CD4-positive, alpha-beta T cell treated with Interleukin-4 for 1 hour (primary cell): ENCODE measurements at regions not wholly inside any gene's neighbourhood (a gene's known extent, or its start where the extent isn't known, plus 50 kb on each side); places are given as distances from the start of the nearest gene placed in this dataset.
"Not testable (repeated sequence)": the region's sequence is repeated elsewhere in the genome, so short reads cannot be mapped to it uniquely, and the experiment has no call there.

Experiments
- DNase-seq, 2 donors: peaks; one replicate each; pipeline ENCODE4 v3.0.0-alpha.2; 2020 to 2022

GRCh38 chr2:194486326-194486725 is 1170.7 kb upstream of the SLC39A10 start:
- DNase-seq = no peak

DNA sequence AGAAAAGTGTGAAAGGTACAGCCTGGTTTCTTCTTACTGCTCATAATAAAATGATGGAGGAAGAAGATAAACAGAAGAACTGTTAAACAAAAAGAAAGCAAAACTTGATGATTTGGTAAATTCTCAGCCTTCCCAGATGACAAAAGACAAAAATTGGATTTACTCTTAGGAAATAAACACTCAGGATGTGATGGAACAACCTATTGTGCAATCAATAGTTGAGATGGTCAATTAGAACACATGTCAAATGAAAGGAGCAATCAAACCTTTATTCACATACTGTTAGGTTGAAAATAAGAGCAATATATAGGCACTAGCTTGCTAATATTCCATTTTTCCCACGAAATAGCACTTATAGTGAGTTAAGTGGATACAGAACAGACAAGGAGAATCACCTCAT is 1174.0 kb upstream of the SLC39A10 start:
- DNase-seq = no peak

DNA sequence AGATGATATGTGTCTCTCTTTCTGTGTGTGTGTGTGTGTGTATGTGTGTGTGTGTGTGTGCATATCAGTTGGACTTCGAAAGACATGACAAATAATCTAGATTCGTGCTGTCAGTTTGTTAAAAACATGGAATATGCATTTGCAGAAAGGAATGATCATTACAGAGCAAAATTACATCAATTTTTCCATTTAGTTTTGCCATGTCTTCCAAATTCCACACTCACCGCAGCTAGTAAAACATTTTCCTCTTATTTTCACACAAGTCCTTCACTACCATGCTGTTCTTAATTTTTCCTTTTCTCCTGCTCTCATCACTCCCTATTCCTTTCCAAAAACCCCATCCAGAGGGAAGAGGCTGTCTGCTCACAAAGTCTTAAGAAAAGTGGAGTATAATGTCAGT is 1191.4 kb upstream of the SLC39A10 start:
- DNase-seq = no peak

GRCh38 chr2:194464964-194465638 is 1191.9 kb upstream of the SLC39A10 start:
- DNase-seq = no peak

DNA sequence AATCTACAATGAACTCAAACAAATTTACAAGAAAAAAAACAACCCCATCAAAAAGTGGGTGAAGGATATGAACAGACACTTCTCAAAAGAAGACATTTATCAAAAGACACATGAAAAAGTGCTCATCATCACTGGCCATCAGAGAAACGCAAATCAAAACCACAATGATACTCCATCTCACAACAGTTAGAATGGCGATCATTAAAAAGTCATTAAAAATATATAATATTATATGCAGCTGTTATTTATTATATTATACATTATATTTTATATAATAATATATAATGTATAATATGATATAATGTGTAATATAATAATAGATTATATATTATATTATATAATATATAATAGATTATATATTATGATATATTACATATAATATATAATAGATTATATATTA is 1194.1 kb upstream of the SLC39A10 start:
- DNase-seq = not testable (repeated sequence)

- DNase-seq = no peak
These were observed 1201.7 kb upstream of the SLC39A10 start for GRCh38 chr2:194455358-194455757.

DNA sequence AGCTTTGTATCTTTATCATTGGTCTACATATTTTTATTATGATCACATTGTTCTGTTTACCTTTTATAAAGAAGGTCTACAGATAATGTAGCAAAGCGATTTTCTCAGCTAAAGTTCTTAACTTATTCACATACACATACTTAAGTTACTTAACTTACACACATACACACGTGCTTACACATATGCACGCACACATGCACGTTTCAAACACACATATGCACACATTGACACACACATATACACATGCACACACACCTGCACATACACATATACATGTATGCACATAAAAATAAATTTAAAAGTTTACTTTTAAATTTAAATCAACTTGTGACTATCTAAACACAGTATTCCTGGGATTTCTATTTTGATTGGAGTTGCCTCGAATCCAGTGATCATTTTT is 1204.5 kb upstream of the SLC39A10 start:
- no peak for DNase-seq

GRCh38 chr2:194445226-194445625 is 1211.8 kb upstream of the SLC39A10 start:
- DNase-seq = no peak

DNA sequence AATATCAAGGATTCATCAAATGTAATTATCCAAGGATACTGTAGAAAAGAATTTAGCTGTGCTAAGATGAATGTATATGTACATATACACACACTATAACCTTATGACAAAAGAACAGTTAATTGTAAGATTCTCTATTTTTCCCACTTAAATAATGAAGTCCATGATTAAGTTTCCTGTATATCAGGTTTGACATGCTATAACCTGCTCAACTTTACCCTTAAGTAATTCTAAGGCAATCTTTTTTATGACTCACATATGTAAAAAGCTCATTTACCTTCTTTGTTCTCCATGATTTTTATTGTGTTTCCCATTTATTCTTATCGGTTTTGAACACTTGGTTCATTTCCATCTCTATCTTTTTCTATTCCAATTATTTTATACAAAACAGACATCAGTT is 1213.1 kb upstream of the SLC39A10 start:
- DNase-seq = no peak

DNA sequence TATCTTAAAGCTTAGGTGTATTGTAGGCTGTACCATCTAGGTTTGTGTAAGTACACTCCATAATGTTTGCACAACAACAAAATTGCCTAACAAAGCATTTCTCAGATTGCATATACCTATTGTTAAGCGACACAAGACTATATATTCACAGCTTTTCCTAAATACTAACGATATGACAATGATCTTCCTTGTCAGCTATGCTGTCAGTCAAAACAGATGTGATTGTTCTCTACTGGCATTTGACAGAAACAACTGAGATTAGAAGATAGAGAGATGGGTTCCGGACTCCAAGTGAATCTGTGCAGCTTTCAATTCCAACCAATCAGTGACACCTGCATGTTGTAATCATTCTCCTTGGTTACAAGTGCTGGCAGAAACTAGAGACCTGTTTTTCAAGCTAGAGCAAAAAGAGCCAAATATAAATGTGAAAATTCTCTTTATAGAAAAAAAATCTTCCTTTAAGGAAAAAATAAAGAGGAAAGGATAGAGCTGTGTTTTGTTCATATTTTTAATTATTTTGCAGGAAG is 1232.3 kb upstream of the SLC39A10 start:
- DNase-seq = no peak

- DNase-seq = no peak
These were observed 1245.8 kb upstream of the SLC39A10 start for GRCh38 chr2:194411221-194411620.

DNA sequence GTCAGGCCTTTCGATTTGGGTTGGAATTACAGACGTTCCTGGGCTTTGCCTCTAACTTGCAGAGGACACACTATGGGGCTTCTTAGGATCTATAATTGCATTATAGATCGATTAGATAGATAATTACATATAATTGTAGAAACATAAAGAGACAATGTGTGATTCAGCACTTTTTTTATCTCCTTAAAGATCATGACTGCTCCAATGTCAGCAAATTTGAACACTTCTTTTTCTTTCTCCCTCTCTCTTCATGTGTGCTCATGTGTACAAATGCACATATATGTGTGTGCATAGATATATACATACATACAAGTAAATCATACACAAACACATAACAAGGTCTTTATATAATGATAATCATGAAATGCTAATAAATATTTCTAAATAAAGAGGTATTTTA is 1261.2 kb upstream of the SLC39A10 start:
- no peak for DNase-seq

GRCh38 chr2:194385376-194385775 is 1271.7 kb upstream of the SLC39A10 start:
- DNase-seq = no peak

- no peak for DNase-seq
These were observed 1273.6 kb upstream of the SLC39A10 start for GRCh38 chr2:194383401-194383800.

- no peak for DNase-seq
These were observed 1274.8 kb upstream of the SLC39A10 start for GRCh38 chr2:194382221-194382620.

GRCh38 chr2:194380011-194380410 is 1277.0 kb upstream of the SLC39A10 start:
- no peak for DNase-seq

GRCh38 chr2:194367390-194367789 is 1289.6 kb upstream of the SLC39A10 start:
- not testable (repeated sequence) for DNase-seq

GRCh38 chr2:194363878-194364277 is 1293.1 kb upstream of the SLC39A10 start:
- DNase-seq = no peak

DNA sequence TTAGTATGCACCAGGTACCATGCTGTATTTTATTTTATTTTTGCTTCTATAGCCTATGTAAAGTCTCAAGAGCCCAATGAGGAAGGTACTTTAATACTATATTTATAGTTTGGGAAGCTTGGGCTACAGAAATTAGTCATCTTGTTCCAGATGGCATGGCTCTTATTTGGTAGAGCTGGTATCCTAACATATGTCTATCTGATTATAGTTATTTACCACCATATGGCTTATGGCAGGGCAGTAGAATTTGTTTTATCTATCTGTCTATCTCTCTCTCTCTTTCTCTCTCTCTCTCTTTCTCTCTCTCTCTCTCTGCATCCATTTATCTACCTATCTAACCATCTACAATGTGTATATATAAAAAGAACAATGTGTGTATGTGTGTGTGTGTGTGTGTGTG is 1293.7 kb upstream of the SLC39A10 start:
- DNase-seq = no peak

- DNase-seq = no peak
These were observed 1304.5 kb upstream of the SLC39A10 start for GRCh38 chr2:194352505-194352904.

- DNase-seq = no peak
These were observed 1310.8 kb upstream of the SLC39A10 start for GRCh38 chr2:194346193-194346592.

DNA sequence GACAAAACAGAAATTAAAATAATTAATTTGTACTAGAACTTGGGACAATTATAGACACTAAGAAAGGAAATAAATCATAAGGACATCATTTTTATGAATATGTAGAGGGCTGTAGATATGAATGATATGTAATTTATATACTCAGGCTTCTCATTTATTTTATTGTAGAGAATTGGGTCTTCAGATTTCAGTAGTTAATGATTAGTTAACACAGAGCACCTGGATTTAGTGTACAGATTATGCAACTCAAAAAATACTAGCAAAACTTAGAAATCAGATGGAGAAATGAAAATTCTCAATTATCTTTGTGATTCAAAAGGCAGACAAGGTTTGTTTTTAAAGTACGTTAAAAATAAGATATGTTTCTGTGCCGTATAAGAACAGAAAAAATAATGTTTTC is 1311.7 kb upstream of the SLC39A10 start:
- no peak for DNase-seq

GRCh38 chr2:194343167-194343566 is 1313.9 kb upstream of the SLC39A10 start:
- no peak for DNase-seq

GRCh38 chr2:194332799-194333490 is 1324.1 kb upstream of the SLC39A10 start:
- DNase-seq = no peak

- DNase-seq = no peak
These were observed 1328.6 kb upstream of the SLC39A10 start for GRCh38 chr2:194328456-194328855.
